CD4-positive, alpha-beta T cell (primary cell): ENCODE measurements at regions not wholly inside any gene's neighbourhood (a gene's known extent, or its start where the extent isn't known, plus 50 kb on each side); places are given as distances from the start of the nearest gene placed in this dataset.

Source experiments
- ATAC-seq: fragments of 200-7000 bp; cut with Tn5 transposase; one replicate; pipeline ENCODE4 v1.10.0; 2022; ENCODE audit warnings: mild to moderate bottlenecking; ENCODE audit not compliant: poor library complexity
- CTCF ChIA-PET: fragments of 350-600 bp; sonication (Branson Sonifier 250); formaldehyde crosslinking; loops from one replicate; lab custom pipeline; 2021; ENCODE audit warnings: antibody characterized with exemption, inconsistent platforms; lab: Charles Lee
- POLR2A ChIA-PET: fragments of 350-600 bp; sonication (Branson Sonifier 250); formaldehyde crosslinking; loops from one replicate; lab custom pipeline; 2021; ENCODE audit warnings: antibody characterized with exemption, inconsistent platforms; lab: Charles Lee
- DNase-seq, 14 experiments: peaks; one replicate each; pipeline ENCODE4 v3.0.0-alpha.2; 2013 to 2020; ENCODE audit warnings: mixed read lengths in 2 of 14
- H3K27ac ChIP-seq, 2 donors: one replicate each; pipeline versions ENCODE4 v1.5.1 to v1.7.0; 2013; ENCODE audit warnings: low read length in 2 of 2, low read depth in 1 of 2, mild to moderate bottlenecking in 1 of 2
- H3K27me3 ChIP-seq, 2 experiments: 1 replicate in 1 of 2; 2 replicates in 1 of 2; pipeline versions ENCODE4 v1.6.1 to v1.7.0; 2013; ENCODE audit warnings: low read length in 2 of 2, control low read depth in 1 of 2, mild to moderate bottlenecking in 1 of 2, moderate library complexity in 1 of 2; ENCODE audit not compliant: insufficient read depth in 2 of 2, control insufficient read depth in 1 of 2
- H3K36me3 ChIP-seq: one replicate; pipeline ENCODE4 v1.6.1; 2013; ENCODE audit warnings: low read length, control low read depth; ENCODE audit not compliant: insufficient read depth
- H3K4me1 ChIP-seq: one replicate; pipeline ENCODE4 v1.6.1; 2013; ENCODE audit warnings: low read length, control low read depth; ENCODE audit not compliant: insufficient read depth
- H3K4me3 ChIP-seq: one replicate; pipeline ENCODE4 v1.5.1; 2013; ENCODE audit warnings: mild to moderate bottlenecking, low read length, moderate library complexity
- H3K9me3 ChIP-seq, 2 experiments: 1 replicate in 1 of 2; 2 replicates in 1 of 2; pipeline versions ENCODE4 v1.6.1 to v1.7.0; 2013; ENCODE audit warnings: low read length in 2 of 2, mild to moderate bottlenecking in 2 of 2, control low read depth in 1 of 2, moderate library complexity in 1 of 2; ENCODE audit not compliant: control insufficient read depth in 1 of 2, insufficient read depth in 1 of 2
- H3K27ac Mint-ChIP-seq: one replicate; pipeline ENCODE4 v1.8.0; 2020; ENCODE audit warnings: mixed read lengths
- H3K27me3 Mint-ChIP-seq: one replicate; pipeline ENCODE4 v1.8.0; 2021; ENCODE audit warnings: mixed read lengths
- H3K36me3 Mint-ChIP-seq: one replicate; pipeline ENCODE4 v1.8.0; 2021; ENCODE audit warnings: low read depth, mixed read lengths
- H3K4me1 Mint-ChIP-seq: one replicate; pipeline ENCODE4 v1.8.0; 2021; ENCODE audit warnings: low read depth, mixed read lengths
- H3K4me3 Mint-ChIP-seq: one replicate; pipeline ENCODE4 v1.8.0; 2020; ENCODE audit warnings: mild to moderate bottlenecking, mixed read lengths
- H3K9me3 Mint-ChIP-seq: one replicate; pipeline ENCODE4 v1.8.0; 2020; ENCODE audit warnings: mixed read lengths
- intact Hi-C, 2 experiments: fragments of 100-400 bp; cut with DNase I in 1 of 2; cut with micrococcal nuclease in 1 of 2; formaldehyde crosslinking; loops; one replicate each; pipeline versions ENCODE4 v1.15.1 to v1.9.0; 2023 to 2025; cut with DNase I, micrococcal nuclease
- TF ChIP-seq, protein P1 (sequence below): fragments of 200-600 bp; IDR thresholded peaks from one replicate; pipeline ENCODE4 v1.8.0; 2022; ENCODE audit warnings: antibody characterized with exemption, mild to moderate bottlenecking

DNA sequence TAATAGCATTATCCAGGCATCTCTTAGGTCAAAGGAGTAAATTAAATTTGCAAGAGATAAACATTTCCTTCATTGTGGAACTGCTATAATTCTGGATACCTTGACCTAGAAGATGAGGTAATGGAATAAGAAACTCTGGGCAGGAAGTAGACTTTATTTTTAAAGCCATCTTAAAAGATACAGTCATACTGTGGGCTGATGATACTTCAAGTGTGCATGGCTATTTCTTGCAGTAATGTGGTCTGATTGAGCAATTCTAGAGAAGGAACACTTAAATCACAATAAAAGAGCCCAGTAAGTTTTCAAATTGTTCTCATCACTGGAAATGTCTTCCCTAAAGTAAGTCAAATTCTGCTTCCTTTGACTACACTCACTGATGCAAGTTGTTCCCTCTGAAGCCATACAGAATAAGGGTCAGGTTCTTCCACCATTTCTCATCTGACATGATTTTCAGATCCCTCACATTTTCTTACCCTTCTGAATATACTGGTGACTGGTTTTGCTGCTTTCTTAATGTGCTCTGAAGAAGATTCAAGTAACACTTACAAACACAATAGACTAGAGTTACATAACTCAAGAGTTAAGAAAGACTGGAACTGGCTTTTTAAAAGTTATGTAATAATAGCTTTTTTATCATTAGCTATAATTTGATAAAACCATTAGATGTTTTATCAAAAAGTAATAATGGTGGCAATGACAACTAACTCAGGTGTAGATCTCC, 62.6 kb upstream of the TMEM244 start:
- Mint-ChIP-seq H3K27ac (no peak overlapping the region), H3K4me3 (no peak overlapping the region), H3K9me3 (no peaks in the 10 kb centered on the region), H3K36me3 (no peaks in the 10 kb centered on the region), H3K4me1 (no peaks in the 10 kb centered on the region), H3K27me3 (no peaks in the 10 kb centered on the region)
- H3K36me3 ChIP-seq, result no peaks in the 10 kb centered on the region
- DNase-seq (no peak), ATAC-seq (no peak)
- H3K9me3 ChIP-seq, result no peaks in the 10 kb centered on the region
- no peak overlapping the region for H3K27ac ChIP-seq
- no peaks in the 10 kb centered on the region for H3K4me1 ChIP-seq
- TF ChIP-seq, protein P1, sequence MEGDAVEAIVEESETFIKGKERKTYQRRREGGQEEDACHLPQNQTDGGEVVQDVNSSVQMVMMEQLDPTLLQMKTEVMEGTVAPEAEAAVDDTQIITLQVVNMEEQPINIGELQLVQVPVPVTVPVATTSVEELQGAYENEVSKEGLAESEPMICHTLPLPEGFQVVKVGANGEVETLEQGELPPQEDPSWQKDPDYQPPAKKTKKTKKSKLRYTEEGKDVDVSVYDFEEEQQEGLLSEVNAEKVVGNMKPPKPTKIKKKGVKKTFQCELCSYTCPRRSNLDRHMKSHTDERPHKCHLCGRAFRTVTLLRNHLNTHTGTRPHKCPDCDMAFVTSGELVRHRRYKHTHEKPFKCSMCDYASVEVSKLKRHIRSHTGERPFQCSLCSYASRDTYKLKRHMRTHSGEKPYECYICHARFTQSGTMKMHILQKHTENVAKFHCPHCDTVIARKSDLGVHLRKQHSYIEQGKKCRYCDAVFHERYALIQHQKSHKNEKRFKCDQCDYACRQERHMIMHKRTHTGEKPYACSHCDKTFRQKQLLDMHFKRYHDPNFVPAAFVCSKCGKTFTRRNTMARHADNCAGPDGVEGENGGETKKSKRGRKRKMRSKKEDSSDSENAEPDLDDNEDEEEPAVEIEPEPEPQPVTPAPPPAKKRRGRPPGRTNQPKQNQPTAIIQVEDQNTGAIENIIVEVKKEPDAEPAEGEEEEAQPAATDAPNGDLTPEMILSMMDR, result no peak
- POLR2A ChIA-PET, result no interaction called here
- CTCF ChIA-PET, result no interaction called here
- no peaks in the 10 kb centered on the region for H3K27me3 ChIP-seq
- H3K4me3 ChIP-seq, result no peak overlapping the region
- intact Hi-C loops, result no loop called here

GRCh38 chr6:129921169-129921817, 60.2 kb upstream of the TMEM244 start:
- CTCF ChIA-PET, result no interaction called here
- Histone ChIP-seq H3K27ac (no peak overlapping the region), H3K27me3 (no peaks in the 10 kb centered on the region), H3K36me3 (no peaks in the 10 kb centered on the region), H3K4me3 (no peak overlapping the region), H3K4me1 (no peaks in the 10 kb centered on the region), H3K9me3 (no peaks in the 10 kb centered on the region)
- POLR2A ChIA-PET, result no interaction called here
- no peaks in the 10 kb centered on the region for H3K36me3 Mint-ChIP-seq
- no peak for DNase-seq
- H3K4me3 Mint-ChIP-seq, result no peak overlapping the region
- no peaks in the 10 kb centered on the region for H3K9me3 Mint-ChIP-seq
- H3K27me3 Mint-ChIP-seq, result no peaks in the 10 kb centered on the region
- TF ChIP-seq, protein P1, result no peak
- intact Hi-C loops, result no loop called here
- H3K4me1 Mint-ChIP-seq, result no peaks in the 10 kb centered on the region
- ATAC-seq, result no peak
- H3K27ac Mint-ChIP-seq, result no peak overlapping the region

- POLR2A ChIA-PET, result no interaction called here
- no peaks in the 10 kb centered on the region for H3K36me3 ChIP-seq
- H3K27me3 ChIP-seq, result no peaks in the 10 kb centered on the region
- CTCF ChIA-PET, result no interaction called here
- Mint-ChIP-seq H3K36me3 (no peaks in the 10 kb centered on the region), H3K4me1 (no peaks in the 10 kb centered on the region), H3K27ac (no peak overlapping the region), H3K27me3 (no peaks in the 10 kb centered on the region), H3K4me3 (no peak overlapping the region), H3K9me3 (no peaks in the 10 kb centered on the region)
- no peaks in the 10 kb centered on the region for H3K9me3 ChIP-seq
- TF ChIP-seq, protein P1, result no peak
- intact Hi-C loops, result no loop called here
- H3K4me3 ChIP-seq, result no peak overlapping the region
- no peak for DNase-seq
- no peaks in the 10 kb centered on the region for H3K4me1 ChIP-seq
- H3K27ac ChIP-seq, result no peak overlapping the region
- ATAC-seq, result no peak
Observed at GRCh38 chr6:129920103-129920798, 59.1 kb upstream of the TMEM244 start.
